NCI-H446 treated with DMSO at 0.1 percent for 48 hours (cell line): ENCODE measurements at regions not wholly inside any gene's neighbourhood (a gene's known extent, or its start where the extent isn't known, plus 50 kb on each side); places are given as distances from the start of the nearest gene placed in this dataset.
A peak's percentile ranks its signal among the peaks of the same experiment; 100 is the strongest.

Experiments used
- DNase-seq: peaks from one replicate; lab custom pipeline; 2025; lab: John Stamatoyannopoulos, UW

DNA sequence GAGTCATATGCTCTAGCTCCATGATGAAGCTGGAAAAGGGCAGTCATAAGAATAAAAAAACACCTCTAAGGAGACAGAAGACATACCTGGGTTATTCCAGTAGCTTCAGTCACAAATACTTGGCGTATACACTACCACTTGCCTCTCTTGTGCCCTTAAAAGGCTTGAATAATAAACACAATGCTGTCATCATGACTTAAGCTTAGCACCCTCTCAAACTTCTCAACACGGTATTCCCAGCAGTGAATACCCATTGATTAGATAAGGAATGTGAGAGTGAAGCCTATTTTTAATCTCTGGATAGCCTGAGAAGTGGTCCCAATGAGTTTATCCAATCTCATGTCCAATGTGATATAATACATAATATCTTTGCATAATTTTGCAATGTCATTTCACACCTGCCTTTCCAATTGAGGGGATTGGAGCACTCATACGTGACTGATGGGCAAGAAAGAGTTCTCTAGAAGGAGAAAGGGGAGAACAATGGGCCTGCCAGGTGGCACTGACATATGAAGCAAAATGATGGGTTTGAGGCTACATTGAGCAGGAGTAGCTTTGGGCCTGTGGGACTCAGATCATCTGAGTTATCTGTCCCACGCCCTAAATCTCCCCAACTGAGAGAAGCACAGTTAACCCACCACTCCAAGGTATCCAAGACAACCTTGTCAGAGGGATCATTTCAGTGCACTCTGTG, 298.6 kb upstream of the DAB1 start:
- no peak for DNase-seq

DNA sequence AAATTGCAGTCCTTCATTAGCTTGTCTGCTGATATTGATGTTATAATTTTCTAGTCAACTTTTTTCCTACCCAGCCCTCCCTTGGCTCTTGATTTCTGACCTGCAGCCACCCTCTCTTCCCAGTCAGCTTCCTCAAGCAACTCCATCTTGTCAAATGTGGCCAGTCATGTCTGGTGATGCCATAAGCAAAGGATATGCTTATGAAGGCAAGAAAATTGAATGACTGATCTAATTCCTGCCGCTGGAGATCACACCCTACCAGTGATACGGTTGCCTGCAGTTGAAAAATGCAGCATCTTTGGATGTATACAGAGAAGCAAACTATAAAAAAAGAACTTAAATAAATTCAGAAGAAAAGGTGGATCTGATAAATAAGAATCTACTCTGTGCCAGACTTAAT, 297.1 kb upstream of the DAB1 start:
- DNase-seq, result no peak

- DNase-seq, result no peak
Observed at GRCh38 chr1:57719274-57719673, 295.4 kb upstream of the DAB1 start.

GRCh38 chr1:57713501-57713900, 289.6 kb upstream of the DAB1 start:
- DNase-seq, result peak; percentile 3

DNA sequence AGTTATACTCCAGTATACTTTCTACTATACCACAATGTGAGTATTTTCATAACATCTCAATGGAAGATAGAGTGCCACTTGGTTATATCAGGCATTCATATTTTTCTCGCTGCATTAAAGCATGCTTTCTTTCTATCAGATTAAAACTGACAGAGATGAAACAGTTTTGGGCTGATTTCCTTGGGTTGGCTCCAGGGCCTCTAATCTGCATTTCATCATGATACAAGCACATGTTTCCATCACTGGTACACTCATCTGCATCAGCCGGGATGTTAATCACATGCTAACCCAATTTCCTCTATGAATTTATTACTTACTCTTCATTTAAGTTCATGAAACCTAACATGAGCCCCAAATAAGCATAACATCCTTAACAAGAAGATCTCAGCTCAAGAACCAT, 289.0 kb upstream of the DAB1 start:
- DNase-seq, result no peak

GRCh38 chr1:57711326-57711725, 287.5 kb upstream of the DAB1 start:
- no peak for DNase-seq

DNA sequence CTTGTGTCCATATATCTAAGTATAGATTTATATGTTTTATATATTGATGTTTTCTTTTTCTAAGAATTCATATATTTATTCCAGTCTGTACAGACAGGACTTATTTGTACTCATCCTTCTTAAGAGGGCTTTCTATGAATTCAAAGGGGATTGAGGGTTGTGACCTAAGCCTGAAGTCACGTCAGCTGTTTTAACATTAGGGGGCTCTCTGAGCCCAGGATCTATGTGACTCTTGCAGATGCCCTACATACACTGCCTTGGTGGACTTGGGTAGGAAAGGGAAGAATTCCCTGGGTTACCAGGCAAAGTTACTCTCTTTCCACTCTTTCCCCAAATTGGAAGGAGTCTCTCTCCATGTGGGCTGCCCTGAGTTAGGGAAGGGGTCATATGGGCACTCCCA, 283.8 kb upstream of the DAB1 start:
- DNase-seq, result no peak

- DNase-seq, result no peak
Observed at GRCh38 chr1:57704811-57705210, 281.0 kb upstream of the DAB1 start.

DNA sequence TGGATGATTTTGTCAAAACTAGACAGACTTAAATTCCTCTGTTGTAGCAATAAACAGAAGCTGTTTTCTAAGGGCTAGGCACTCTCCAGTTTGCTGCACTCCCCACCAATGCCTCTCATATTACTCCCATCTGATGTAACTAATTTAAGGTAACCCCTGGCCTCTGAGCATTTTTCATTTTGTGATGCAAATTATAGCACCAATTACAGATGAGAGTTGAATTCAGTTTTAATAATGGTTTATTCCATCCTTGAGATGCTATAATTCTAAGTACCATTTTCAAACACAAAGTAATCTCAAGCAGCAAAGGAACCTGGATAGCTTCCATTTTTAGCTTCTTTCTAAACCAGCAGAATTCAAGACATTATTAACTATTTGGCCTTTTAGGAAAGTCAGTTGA, 280.4 kb upstream of the DAB1 start:
- no peak for DNase-seq

GRCh38 chr1:57696904-57697303, 273.0 kb upstream of the DAB1 start:
- DNase-seq, result no peak

GRCh38 chr1:57696043-57696442, 272.2 kb upstream of the DAB1 start:
- no peak for DNase-seq

DNA sequence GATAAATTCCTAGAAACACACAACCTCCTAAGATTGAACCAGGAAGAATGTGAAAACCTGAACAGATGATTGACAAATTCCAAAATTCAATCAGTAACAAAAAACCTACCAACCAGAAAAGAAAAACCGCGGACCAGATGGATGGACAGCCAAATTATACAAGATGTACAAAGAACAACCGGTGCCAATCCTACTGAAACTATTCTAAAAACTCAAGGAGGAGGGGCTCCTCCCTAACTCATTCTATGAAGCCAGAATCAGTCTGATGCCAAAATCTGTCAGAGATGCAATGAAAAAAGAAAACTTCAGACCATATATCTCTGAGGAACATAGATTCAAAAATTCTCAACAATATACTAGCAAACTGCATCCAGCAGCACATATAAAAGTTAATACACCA, 262.4 kb upstream of the DAB1 start:
- DNase-seq, result no peak

DNA sequence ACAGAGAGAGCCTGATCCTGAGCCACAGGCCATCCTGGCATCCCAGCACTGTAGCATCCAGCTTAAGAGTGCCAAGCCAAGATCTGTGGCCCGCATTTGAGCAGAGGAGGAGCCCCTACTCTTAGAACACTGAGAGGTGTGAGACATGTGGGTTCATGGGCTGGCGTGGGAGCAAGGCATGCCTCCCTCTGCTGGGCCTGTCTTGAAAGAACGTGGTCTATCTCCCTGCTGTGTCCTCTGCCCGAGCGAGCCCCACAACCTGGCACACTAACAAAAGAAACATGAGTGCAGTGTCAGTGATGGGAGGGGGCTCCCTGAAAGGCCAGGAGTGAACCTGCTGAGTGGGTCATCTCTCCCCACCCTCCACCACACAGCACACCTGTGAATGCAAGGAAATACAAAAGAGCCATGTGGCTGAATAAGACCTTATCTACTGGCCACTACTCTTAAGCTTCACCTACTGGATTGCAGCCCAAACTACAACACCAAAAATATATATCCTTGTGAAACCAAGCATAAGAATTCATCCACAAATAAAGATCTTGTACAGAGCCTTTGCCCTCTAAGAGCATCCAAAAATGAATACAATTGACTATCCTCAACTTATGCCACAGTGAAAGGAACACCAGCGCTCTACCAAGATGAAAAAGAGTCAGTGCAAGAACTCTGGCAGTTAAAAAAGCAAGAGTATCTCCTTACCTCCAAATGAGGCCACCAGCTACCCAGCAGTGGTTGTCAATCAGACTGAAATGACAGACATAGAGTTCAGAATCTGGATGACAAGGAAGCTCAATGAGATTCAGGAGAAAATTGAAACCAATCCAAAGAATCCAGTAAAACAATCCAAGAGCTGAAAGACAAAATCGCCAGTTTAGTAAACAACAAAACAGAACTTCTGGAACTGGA, 259.4 kb upstream of the DAB1 start:
- DNase-seq, result no peak

DNA sequence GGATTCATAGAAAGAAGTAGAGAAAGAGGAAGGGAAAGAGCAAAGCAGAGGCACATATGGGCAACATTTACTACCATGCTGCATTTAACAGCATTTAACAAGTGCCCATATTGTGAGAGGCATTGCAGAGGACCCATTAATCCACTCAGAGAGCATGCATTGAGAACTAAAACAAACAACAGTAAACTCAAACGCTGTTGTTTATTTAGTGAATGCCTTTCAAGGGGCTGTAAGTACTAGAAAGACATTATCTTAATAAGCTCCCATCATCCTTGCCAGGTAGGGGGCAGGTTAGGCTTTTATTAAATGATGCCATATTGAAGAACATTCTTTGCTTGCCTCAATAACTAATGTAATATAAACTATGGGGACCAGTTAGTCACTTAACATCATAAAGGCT, 254.3 kb upstream of the DAB1 start:
- no peak for DNase-seq

GRCh38 chr1:57675776-57676175, 251.9 kb upstream of the DAB1 start:
- no peak for DNase-seq

GRCh38 chr1:57674801-57675200, 250.9 kb upstream of the DAB1 start:
- no peak for DNase-seq

DNA sequence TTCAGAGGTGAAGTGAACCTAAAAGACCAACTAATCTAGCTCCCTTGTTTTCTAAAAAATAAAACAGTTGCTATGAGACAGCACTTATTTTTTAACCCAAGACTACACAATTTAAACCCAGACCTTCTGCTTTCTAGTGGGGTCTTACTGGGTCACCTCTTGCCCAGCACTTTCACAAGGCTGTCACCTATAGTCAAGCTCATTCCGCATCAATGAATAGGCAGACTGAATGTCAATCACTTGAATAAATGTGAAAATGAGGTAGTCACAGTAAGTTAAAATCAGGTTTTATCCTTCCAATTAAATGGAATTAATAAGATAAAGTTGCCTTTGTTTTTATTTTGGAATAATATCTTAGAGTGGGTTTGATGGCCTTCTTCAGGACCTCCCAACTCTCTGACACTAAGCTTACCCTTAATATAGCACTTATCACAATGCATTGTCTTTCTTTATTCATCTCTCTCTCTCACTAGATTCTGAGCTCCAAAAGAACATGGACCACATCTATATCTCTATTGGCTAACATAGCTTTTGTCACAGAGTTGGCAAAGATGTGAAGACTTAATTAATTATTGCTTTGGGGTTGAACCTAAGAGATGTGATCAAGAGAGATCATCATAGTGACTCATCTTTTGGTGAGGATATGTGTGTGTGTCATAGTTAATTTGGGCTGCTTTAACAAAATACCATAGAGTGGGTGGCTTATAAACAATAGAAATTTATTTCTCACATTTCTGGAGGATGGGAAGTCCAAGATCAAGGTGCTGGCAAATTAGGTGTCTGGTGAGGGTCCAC, 248.7 kb upstream of the DAB1 start:
- DNase-seq, result no peak

DNA sequence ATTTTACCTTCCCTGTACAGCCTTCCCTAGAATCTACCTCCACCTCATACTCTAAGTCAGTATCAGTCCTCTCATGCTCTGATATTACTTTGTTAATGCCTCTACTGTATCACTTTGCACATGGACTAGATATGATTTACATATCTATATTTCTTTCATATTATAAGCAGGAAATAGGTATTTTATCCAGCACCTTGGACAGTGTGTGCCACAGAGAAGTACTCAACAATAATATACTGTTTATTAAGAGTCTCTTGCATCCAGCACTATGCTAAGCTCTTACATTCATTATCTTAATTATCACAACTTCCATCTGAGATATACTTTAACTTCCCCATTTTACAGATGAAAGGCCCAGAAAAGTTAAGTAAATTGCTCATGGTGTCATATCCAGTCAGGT, 247.9 kb upstream of the DAB1 start:
- DNase-seq, result no peak

DNA sequence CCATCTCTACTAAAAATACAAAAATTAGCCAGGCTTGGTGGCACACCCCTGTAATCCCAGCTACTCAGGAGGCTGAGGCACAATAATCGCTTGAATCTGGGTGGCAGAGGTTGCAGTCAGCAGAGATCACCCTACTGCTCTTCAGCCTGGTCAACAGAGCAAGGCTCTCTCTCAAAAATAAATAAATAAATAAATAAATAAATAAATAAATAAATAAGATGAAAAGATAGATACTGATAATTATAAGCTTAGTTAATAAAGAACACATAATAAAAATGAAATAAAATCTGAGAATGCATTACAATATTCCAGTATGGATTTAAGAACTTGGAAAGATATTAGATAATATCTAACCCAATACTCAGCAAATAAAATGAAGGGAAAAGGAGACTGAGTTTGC, 235.9 kb upstream of the DAB1 start:
- DNase-seq, result no peak

DNA sequence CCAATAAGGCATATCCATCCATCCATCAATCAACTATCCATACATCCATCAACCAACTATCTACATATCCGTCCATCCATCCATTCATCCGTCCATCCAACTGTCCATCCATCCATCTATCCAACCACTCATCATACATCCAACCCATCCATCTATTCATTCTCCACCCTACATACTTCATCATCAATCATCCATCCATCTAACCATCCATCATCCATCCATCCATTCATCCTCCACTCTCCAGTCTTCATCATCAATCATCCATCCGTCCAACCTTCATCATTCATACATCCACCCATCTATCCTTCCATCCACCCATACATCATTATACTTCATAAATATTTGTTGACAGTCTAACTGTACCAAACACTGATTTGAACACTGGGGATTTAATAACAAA, 231.3 kb upstream of the DAB1 start:
- no peak for DNase-seq

DNA sequence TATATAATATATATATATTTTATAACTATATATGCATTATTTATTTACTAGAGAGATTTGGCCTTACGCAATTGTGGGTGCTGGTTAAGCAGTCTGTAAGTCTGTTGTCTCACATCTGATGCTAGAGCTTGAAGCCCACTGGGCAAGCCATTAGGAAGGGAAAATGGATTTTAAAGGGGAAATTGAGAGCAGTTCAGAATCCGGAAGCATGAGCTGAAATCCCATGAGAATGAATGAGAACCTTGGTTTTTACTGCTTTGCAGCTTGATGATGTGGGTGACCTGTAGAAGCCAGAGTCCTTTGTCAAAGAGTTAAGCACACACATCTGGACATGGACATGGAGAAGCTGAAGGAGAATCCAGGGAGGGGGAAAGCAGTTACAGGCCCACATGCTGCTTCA, 220.8 kb upstream of the DAB1 start:
- DNase-seq, result no peak

DNA sequence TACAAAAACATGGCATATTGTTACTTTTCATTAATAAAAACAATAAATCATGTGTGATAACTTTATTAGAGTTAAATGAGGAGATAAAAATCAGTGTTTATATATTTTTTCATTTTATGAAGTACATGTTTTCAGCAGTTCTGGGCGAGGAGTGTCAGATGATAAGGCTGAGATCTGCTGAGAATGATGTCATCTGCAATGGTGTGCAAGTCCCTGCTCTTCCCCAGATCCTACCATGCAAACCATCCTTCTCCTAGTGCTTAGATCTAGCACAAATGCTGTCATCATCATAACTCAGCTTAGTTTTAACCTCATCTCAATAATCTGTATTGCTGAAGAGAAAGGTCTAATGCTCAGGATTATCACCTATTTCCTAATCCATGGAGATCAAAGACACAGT, 214.4 kb upstream of the DAB1 start:
- DNase-seq, result no peak

DNA sequence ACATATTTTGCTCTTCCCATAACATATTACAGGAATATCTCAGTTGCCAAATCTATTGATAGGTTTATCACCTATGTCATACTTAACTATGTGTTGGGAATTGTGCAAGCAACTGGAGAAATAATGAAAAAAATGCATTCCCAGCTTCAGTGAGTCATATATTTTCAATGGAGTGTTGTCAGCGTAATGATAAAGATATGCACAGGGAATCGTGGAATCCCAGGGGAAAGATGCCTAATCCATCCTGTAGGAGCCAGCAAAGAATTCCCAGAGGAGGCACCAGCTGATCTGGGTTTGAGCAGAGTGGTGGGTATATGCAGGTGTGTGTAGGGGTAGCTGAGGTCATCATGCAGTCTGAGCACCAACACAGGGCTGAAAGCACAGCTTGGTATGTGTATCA, 213.3 kb upstream of the DAB1 start:
- no peak for DNase-seq
